GM12891 (cell line): ENCODE measurements at regions not wholly inside any gene's neighbourhood (a gene's known extent, or its start where the extent isn't known, plus 50 kb on each side); places are given as distances from the start of the nearest gene placed in this dataset.

ENCODE experiments used
- POLR2A ChIP-seq: IDR thresholded peaks from 2 replicates; pipeline ENCODE4 v1.6.1; 2011; ENCODE audit warnings: low read depth, low read length, control low read depth
- POLR2AphosphoS5 ChIP-seq: IDR thresholded peaks from 2 replicates; pipeline ENCODE4 v1.6.1; 2011; ENCODE audit warnings: low read depth, low read length, control low read depth

GRCh38 chr4:60724623-60725022, 475.5 kb upstream of the ADGRL3 start:
- TF ChIP-seq POLR2A: no peak
- no peak for TF ChIP-seq POLR2AphosphoS5
